ENCODE measurements at regions not wholly inside any gene's neighbourhood (a gene's known extent, or its start where the extent isn't known, plus 50 kb on each side); places are given as distances from the start of the nearest gene placed in this dataset.

DNA sequence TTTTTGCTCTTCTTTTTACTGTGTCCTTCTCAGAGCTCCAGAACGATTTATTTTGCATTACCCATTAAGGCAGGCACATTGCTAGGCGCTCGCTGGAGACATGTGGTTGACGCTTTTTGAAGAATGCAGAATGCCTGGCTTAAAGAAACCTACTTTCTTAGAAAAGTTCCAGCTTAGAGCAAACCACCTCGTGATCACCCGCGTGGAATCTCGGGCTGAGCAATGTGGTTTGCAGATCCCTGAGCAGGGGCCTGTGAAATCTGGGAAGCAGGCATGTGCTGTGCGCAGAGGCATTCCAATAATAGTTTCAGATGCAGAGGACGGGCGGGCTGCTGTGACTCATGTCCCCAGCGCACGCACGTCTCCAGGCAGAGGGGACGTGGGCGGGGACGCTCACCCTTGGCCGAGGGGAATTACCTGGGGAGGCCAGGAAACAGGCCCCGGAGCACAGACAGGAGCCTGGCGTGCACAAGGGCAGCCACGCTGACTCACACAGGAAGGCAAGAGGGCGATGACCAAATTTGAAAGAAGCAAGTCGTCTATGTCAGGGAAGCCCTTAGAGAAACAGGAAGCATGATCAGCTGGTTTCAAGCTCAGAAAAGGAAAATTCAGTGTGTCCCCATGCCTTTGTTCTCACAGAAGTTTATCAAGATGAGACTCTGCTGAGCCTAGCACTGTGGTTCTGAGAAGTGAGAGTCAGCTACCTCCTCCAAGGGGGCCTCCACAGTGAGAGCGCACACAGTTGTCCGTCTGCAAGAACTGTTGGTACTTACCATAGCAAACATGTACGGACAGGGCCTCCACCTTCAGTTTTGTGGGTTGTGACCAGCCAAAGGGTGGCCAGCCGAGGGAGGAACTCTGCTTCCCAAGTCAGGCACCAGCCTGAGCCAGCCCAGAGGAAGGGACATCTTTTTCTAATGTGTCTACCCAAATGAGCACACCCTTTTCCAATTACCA is 218.6 kb downstream of the PIK3R1 start:
- no peaks in the 10 kb centered on the region for H3K9me3 ChIP-seq (ENCODE audit: severe bottlenecking)
- H3K36me3 ChIP-seq, result no peaks in the 10 kb centered on the region
- no peak overlapping the region for H3K4me3 ChIP-seq (ENCODE audit: low read depth, low read length)
- no peak for DNase-seq
- TF ChIP-seq, protein P1, sequence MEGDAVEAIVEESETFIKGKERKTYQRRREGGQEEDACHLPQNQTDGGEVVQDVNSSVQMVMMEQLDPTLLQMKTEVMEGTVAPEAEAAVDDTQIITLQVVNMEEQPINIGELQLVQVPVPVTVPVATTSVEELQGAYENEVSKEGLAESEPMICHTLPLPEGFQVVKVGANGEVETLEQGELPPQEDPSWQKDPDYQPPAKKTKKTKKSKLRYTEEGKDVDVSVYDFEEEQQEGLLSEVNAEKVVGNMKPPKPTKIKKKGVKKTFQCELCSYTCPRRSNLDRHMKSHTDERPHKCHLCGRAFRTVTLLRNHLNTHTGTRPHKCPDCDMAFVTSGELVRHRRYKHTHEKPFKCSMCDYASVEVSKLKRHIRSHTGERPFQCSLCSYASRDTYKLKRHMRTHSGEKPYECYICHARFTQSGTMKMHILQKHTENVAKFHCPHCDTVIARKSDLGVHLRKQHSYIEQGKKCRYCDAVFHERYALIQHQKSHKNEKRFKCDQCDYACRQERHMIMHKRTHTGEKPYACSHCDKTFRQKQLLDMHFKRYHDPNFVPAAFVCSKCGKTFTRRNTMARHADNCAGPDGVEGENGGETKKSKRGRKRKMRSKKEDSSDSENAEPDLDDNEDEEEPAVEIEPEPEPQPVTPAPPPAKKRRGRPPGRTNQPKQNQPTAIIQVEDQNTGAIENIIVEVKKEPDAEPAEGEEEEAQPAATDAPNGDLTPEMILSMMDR (IDR thresholded peaks at IDR 0.05; ENCODE audit: low read depth, low read length), result no peak
- H3K27ac ChIP-seq, result no peak overlapping the region
- H3K27me3 ChIP-seq (ENCODE audit: insufficient read depth, low read depth, severe bottlenecking), result no peaks in the 10 kb centered on the region

- Histone ChIP-seq H3K27me3 (ENCODE audit: insufficient read depth, low read depth, severe bottlenecking) (no peaks in the 10 kb centered on the region), H3K9me3 (ENCODE audit: severe bottlenecking) (no peaks in the 10 kb centered on the region), H3K27ac (no peak overlapping the region), H3K4me3 (ENCODE audit: low read depth, low read length) (no peak overlapping the region), H3K36me3 (no peaks in the 10 kb centered on the region)
- TF ChIP-seq, protein P1 (IDR thresholded peaks at IDR 0.05; ENCODE audit: low read depth, low read length), result no peak
- no peak for DNase-seq
Measured at GRCh38 chr5:68435611-68436010, 220.1 kb downstream of the PIK3R1 start.

DNA sequence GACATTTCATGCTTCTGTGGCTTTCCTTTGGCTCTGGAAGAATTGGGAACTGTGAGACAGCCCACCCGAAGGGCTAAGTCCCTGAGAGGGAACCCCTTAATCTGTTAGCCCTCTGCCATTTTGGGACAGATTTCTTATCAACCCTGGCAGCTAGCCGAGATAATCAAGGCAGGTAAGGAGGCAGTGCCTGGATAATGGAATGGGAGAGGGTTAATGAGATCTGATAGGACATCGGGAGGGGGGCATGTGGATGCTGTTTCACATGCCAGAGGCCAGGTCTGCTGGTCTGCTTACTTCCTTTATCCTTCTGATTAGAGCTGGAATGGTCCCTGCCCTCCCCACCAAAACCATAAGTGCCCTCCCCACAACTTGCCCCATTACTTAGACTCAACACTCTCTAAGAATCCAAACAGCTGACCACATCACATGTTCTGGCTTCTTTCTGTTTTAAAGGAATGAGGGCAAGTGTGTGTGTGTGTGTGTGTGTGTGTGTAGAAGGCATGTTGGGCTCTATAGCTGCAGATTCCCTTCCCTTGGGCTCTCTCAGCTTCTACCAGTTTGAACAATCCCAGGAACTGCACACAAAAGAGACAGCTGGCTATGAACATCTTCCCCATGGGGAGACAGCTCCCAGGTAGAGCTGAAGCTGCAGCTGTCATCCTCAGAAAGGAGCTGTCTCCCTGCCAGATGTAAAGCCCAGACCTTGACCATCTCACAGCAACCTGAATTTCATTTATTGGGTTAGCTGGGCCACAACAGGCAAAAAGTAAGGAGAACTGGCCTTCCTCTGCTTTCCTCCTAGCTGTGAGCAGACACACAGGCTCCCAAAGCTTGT is 221.3 kb downstream of the PIK3R1 start:
- Histone ChIP-seq H3K36me3 (no peaks in the 10 kb centered on the region), H3K27me3 (ENCODE audit: insufficient read depth, low read depth, severe bottlenecking) (no peaks in the 10 kb centered on the region), H3K9me3 (ENCODE audit: severe bottlenecking) (no peaks in the 10 kb centered on the region), H3K27ac (no peak overlapping the region), H3K4me3 (ENCODE audit: low read depth, low read length) (no peak overlapping the region)
- DNase-seq, result no peak
- TF ChIP-seq, protein P1 (IDR thresholded peaks at IDR 0.05; ENCODE audit: low read depth, low read length), result no peak

DNA sequence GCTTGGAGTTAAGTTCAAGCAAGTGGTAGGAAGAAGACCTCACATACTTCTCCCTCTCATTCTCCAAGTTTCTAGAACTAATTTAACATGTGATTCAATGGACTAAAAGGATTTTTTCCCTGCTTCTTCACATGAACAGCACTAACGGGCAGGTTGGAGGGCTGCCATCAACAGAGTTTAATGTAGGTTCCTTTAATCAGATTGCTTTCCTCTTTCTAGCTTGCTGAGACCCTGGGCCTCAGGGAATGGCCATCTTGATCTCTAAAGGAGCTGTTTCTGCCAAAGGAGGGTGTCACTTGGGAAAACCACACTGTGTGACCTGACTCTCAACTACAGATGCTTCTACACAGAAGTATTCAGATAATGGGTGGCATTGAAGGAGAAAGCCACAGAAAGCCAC is 223.3 kb downstream of the PIK3R1 start:
- H3K36me3 ChIP-seq, result no peaks in the 10 kb centered on the region
- no peaks in the 10 kb centered on the region for H3K27me3 ChIP-seq (ENCODE audit: insufficient read depth, low read depth, severe bottlenecking)
- TF ChIP-seq, protein P1 (IDR thresholded peaks at IDR 0.05; ENCODE audit: low read depth, low read length), result no peak
- no peak overlapping the region for H3K27ac ChIP-seq
- no peaks in the 10 kb centered on the region for H3K9me3 ChIP-seq (ENCODE audit: severe bottlenecking)
- DNase-seq, result no peak
- H3K4me3 ChIP-seq (ENCODE audit: low read depth, low read length), result no peak overlapping the region

- Histone ChIP-seq H3K9me3 (ENCODE audit: severe bottlenecking) (no peaks in the 10 kb centered on the region), H3K36me3 (no peaks in the 10 kb centered on the region), H3K4me3 (ENCODE audit: low read depth, low read length) (no peak overlapping the region), H3K27ac (no peak overlapping the region), H3K27me3 (ENCODE audit: insufficient read depth, low read depth, severe bottlenecking) (no peaks in the 10 kb centered on the region)
- no peak for DNase-seq
- TF ChIP-seq, protein P1 (IDR thresholded peaks at IDR 0.05; ENCODE audit: low read depth, low read length), result no peak
Measured at GRCh38 chr5:68440245-68440644, 224.7 kb downstream of the PIK3R1 start.
